CD14-positive monocyte (primary cell): ENCODE measurements at regions not wholly inside any gene's neighbourhood (a gene's known extent, or its start where the extent isn't known, plus 50 kb on each side); places are given as distances from the start of the nearest gene placed in this dataset.
"Not testable (repeated sequence)": the region's sequence is repeated elsewhere in the genome, so short reads cannot be mapped to it uniquely, and the experiment has no call there.

Experiments used
- DNase-seq, 3 donors: peaks; one replicate each; pipeline ENCODE4 v3.0.0-alpha.2; 2011 to 2022
- H2AFZ ChIP-seq: 2 replicates; pipeline ENCODE4 v1.6.0; 2012; ENCODE audit warnings: mild to moderate bottlenecking, low read depth, low read length, inconsistent platforms; ENCODE audit not compliant: insufficient read depth, poor library complexity, severe bottlenecking
- H3K27ac ChIP-seq, 2 donors: 1 replicate in 1 of 2; 2 replicates in 1 of 2; pipeline ENCODE4 v1.5.1; 2012 to 2013; ENCODE audit warnings: low read length in 2 of 2, control low read depth in 1 of 2, inconsistent platforms in 1 of 2, low read depth in 1 of 2, mild to moderate bottlenecking in 1 of 2
- H3K27me3 ChIP-seq, 2 donors: one replicate each; pipeline versions ENCODE4 v1.6.0 to v1.6.1; 2011 to 2013; ENCODE audit warnings: low read length in 2 of 2; ENCODE audit not compliant: control insufficient read depth in 2 of 2, insufficient read depth in 2 of 2
- H3K36me3 ChIP-seq, 2 donors: replicated peaks in 1 of 2; 1 replicate in 1 of 2; 2 replicates in 1 of 2; pipeline versions ENCODE4 v1.5.1 to v1.6.1; 2012 to 2013; ENCODE audit warnings: low read length in 2 of 2, control low read depth in 1 of 2, inconsistent platforms in 1 of 2, mild to moderate bottlenecking in 1 of 2; ENCODE audit not compliant: insufficient read depth in 2 of 2, control insufficient read depth in 1 of 2
- H3K4me1 ChIP-seq, 2 donors: 1 replicate in 1 of 2; 2 replicates in 1 of 2; pipeline versions ENCODE4 v1.5.1 to v1.6.1; 2012 to 2013; ENCODE audit warnings: low read length in 2 of 2, control low read depth in 1 of 2, inconsistent platforms in 1 of 2, mild to moderate bottlenecking in 1 of 2, moderate library complexity in 1 of 2; ENCODE audit not compliant: insufficient read depth in 2 of 2, control insufficient read depth in 1 of 2
- H3K4me2 ChIP-seq: replicated peaks from 2 replicates; pipeline ENCODE3; 2012; ENCODE audit warnings: low read length, moderate library complexity, mild to moderate bottlenecking; ENCODE audit not compliant: poor library complexity, severe bottlenecking; ENCODE audit errors: extremely low read depth
- H3K4me3 ChIP-seq, 3 experiments: fragments of 200-600 bp in 1 of 3; sonication (generic) in 1 of 3; replicated peaks in 1 of 3; 1 replicate in 2 of 3; 2 replicates in 1 of 3; pipeline ENCODE4 v1.5.1; 2011 to 2013; ENCODE audit warnings: low read length in 3 of 3, mild to moderate bottlenecking in 3 of 3, control low read depth in 2 of 3, low read depth in 2 of 3, inconsistent platforms in 1 of 3, moderate library complexity in 1 of 3
- H3K79me2 ChIP-seq: 2 replicates; pipeline ENCODE4 v1.6.0; 2012; ENCODE audit warnings: mild to moderate bottlenecking, control low read depth, inconsistent platforms, low read length, moderate library complexity; ENCODE audit not compliant: insufficient read depth
- H3K9ac ChIP-seq: 2 replicates; pipeline ENCODE4 v1.6.0; 2017; ENCODE audit warnings: low read length, mild to moderate bottlenecking; ENCODE audit not compliant: insufficient read depth, poor library complexity, severe bottlenecking
- H3K9me3 ChIP-seq, 2 donors: replicated peaks in 1 of 2; 1 replicate in 1 of 2; 2 replicates in 1 of 2; pipeline versions ENCODE4 v1.5.1 to v1.6.1; 2012 to 2013; ENCODE audit warnings: low read length in 2 of 2, control low read depth in 1 of 2; ENCODE audit not compliant: control insufficient read depth in 1 of 2, insufficient read depth in 1 of 2
- H4K20me1 ChIP-seq: 2 replicates; pipeline ENCODE4 v1.6.0; 2012; ENCODE audit warnings: mild to moderate bottlenecking, low read length, control low read depth, moderate library complexity; ENCODE audit not compliant: insufficient read depth
- H3K27ac Mint-ChIP-seq, 7 donors: one replicate each; pipeline ENCODE4 v1.8.0; 2020; ENCODE audit warnings: mild to moderate bottlenecking in 7 of 7, mixed read lengths in 7 of 7, moderate library complexity in 6 of 7, inconsistent platforms in 2 of 7
- H3K27me3 Mint-ChIP-seq, 3 donors: one replicate each; pipeline ENCODE4 v1.8.0; 2021 to 2022; ENCODE audit warnings: low read depth in 3 of 3, mild to moderate bottlenecking in 3 of 3, mixed read lengths in 3 of 3, moderate library complexity in 3 of 3, inconsistent platforms in 1 of 3
- H3K36me3 Mint-ChIP-seq, 2 donors: one replicate each; pipeline ENCODE4 v1.8.0; 2020; ENCODE audit warnings: mixed read lengths in 2 of 2, inconsistent platforms in 1 of 2, mild to moderate bottlenecking in 1 of 2
- H3K4me1 Mint-ChIP-seq: one replicate; pipeline ENCODE4 v1.8.0; 2020; ENCODE audit warnings: mild to moderate bottlenecking, mixed read lengths
- H3K4me3 Mint-ChIP-seq, 2 donors: one replicate each; pipeline ENCODE4 v1.8.0; 2020; ENCODE audit warnings: mild to moderate bottlenecking in 2 of 2, mixed read lengths in 2 of 2, moderate library complexity in 1 of 2
- H3K9me3 Mint-ChIP-seq, 7 donors: one replicate each; pipeline ENCODE4 v1.8.0; 2020 to 2022; ENCODE audit warnings: mixed read lengths in 7 of 7, mild to moderate bottlenecking in 6 of 7, moderate library complexity in 6 of 7, inconsistent platforms in 2 of 7
- CTCF ChIP-seq: fragments of 200-600 bp; IDR thresholded peaks from one replicate; pipeline ENCODE4 v1.8.0; 2022; ENCODE audit warnings: antibody characterized with exemption, mild to moderate bottlenecking
- WGBS: methylation state at CpG from one replicate; pipeline ENCODE4 v1.1.5; 2013; ENCODE audit warnings: missing lambda C conversion rate; ENCODE audit not compliant: insufficient coverage; 5-methylcytosine and 5-hydroxymethylcytosine counted together
- intact Hi-C, 2 donors: fragments of 100-400 bp; cut with micrococcal nuclease; formaldehyde crosslinking; loops; one replicate each; pipeline versions ENCODE4 v1.15.0 to v1.15.1; 2023

DNA sequence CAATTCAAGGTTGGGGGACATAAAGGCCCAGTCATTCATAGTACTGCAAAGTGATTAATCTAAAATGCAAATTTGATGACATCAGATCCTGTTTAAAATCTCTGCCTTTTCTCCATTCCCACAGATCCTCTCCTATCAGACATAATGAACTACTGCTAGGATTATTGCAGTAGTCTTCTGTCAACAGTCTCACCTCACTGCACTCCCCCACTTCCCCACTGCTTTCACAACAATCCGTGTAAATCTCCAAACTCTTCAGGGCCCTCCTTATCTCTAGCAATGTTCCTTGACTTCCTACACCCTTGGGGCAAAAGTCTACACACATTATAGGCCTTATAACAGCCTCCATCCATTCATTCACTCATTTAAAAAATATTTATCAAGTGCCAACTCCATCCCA is 112.4 kb downstream of the KBTBD2 start:
- H3K4me1 Mint-ChIP-seq = no peaks in the 10 kb centered on the region
- DNase-seq = no peak
- intact Hi-C loops = no loop called here

DNA sequence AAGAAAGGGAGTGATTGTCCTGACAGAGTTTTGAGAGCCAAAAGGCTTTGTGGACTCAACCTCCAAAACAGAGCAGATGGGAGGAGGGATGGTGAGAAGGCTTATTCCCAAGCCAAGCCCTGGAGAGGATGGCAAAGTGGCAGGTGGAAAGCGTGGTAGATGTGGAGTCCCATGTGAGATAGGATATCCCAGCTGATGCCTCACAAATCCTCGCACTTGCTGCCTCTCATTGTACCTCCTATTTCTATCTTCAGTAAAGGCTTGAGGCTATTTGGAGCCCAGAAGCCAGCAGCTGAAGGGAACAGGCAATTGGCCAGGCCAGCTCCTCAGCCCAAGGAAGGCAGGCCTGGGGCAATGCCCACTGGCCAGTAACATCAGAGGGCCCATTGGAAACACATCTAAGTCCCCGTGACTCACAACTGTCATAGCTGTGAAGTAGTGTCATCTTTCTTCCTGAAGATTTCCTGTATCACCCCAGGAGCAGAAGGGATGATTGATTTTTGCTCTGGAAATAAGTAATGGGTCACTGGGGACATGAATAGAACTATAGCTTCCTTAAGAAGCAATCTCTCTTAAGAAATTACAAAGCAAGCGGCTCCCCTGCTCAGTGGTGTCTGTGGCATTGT is 114.4 kb downstream of the KBTBD2 start:
- H3K36me3 ChIP-seq, H3K79me2 ChIP-seq, H3K4me2 ChIP-seq, H2AFZ ChIP-seq, H3K4me3 Mint-ChIP-seq, H3K27me3 Mint-ChIP-seq, intact Hi-C loops, H3K9ac ChIP-seq, H3K9me3 ChIP-seq, H3K4me1 ChIP-seq, H3K27me3 ChIP-seq, H4K20me1 ChIP-seq, H3K4me1 Mint-ChIP-seq, H3K4me3 ChIP-seq, H3K36me3 Mint-ChIP-seq, DNase-seq, H3K27ac ChIP-seq, H3K27ac Mint-ChIP-seq: not testable (repeated sequence)
- H3K9me3 Mint-ChIP-seq = peaks cover 0 to 10% (median 0%) of the 10 kb centered on the region in 7 donors
- WGBS = no CpG with 5 or more reads among the region's 4 CpGs

More for the DNA sequence above, 112.4 kb downstream of the KBTBD2 start:
- Mint-ChIP-seq H3K27ac (no peak overlapping the region), H3K36me3 (no peaks in the 10 kb centered on the region), H3K27me3 (peaks cover 0 to 3% (median 0%) of the 10 kb centered on the region in 3 donors), H3K4me3 (no peak overlapping the region), H3K9me3 (peaks cover 0 to 12% (median 0%) of the 10 kb centered on the region in 7 donors)
- no peak for TF ChIP-seq CTCF
- no peak overlapping the region for H3K27ac ChIP-seq
- no peaks in the 10 kb centered on the region for H3K36me3 ChIP-seq
- H3K79me2 ChIP-seq = no peaks in the 10 kb centered on the region
- H2AFZ ChIP-seq = no peak overlapping the region
- H4K20me1 ChIP-seq = no peaks in the 10 kb centered on the region
- no peak overlapping the region for H3K9ac ChIP-seq
- no peaks in the 10 kb centered on the region for H3K4me1 ChIP-seq
- H3K4me3 ChIP-seq = no peak overlapping the region
- H3K4me2 ChIP-seq = no peak overlapping the region
- 57% methylated on average over 1 of the region's 1 CpG for WGBS
- no peaks in the 10 kb centered on the region for H3K27me3 ChIP-seq
- no peaks in the 10 kb centered on the region for H3K9me3 ChIP-seq

GRCh38 chr7:32776318-32776717 is 115.2 kb downstream of the KBTBD2 start:
- H3K9me3 Mint-ChIP-seq, H3K4me1 Mint-ChIP-seq, H3K36me3 Mint-ChIP-seq, DNase-seq, H3K4me3 Mint-ChIP-seq, H3K79me2 ChIP-seq, H3K9ac ChIP-seq, H3K4me2 ChIP-seq, H3K36me3 ChIP-seq, H3K4me1 ChIP-seq, H3K27ac Mint-ChIP-seq, H3K27me3 Mint-ChIP-seq, H3K27me3 ChIP-seq, intact Hi-C loops, H3K4me3 ChIP-seq, H4K20me1 ChIP-seq, H2AFZ ChIP-seq, H3K9me3 ChIP-seq, H3K27ac ChIP-seq: not testable (repeated sequence)
- WGBS = no CpG with 5 or more reads among the region's 3 CpGs

DNA sequence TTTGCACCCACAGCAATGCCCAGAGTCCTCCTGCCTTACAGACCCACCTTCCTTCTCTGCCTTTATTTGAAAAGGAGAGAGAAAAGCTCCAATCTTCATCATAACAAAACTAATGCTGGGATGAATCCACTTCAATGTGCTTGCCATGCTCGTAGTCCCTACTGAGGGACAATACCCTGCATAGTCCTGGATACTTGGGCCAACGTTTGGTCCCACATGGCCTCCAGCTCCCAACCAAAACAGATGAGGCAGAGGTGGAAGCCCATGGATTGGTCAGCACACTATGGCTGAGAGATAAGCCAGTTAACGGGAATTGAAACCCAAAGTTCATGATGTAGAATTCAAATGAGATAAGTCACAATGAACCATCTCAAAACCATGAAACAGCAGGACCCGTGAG is 115.8 kb downstream of the KBTBD2 start:
- intact Hi-C loops, H3K9ac ChIP-seq, H3K9me3 Mint-ChIP-seq, H3K36me3 Mint-ChIP-seq, H3K79me2 ChIP-seq, H3K4me1 Mint-ChIP-seq, H3K4me2 ChIP-seq, H3K4me3 ChIP-seq, H2AFZ ChIP-seq, H3K4me1 ChIP-seq, DNase-seq, H3K36me3 ChIP-seq, H3K4me3 Mint-ChIP-seq, H4K20me1 ChIP-seq, H3K27me3 Mint-ChIP-seq, H3K27ac ChIP-seq, H3K9me3 ChIP-seq, H3K27me3 ChIP-seq: not testable (repeated sequence)
- H3K27ac Mint-ChIP-seq = peak overlapping the region in 1 of 7 donors; percentile 15
- no CpG with 5 or more reads among the region's 4 CpGs for WGBS
